ENCODE measurements at regions not wholly inside any gene's neighbourhood (a gene's known extent, or its start where the extent isn't known, plus 50 kb on each side); places are given as distances from the start of the nearest gene placed in this dataset.

DNA sequence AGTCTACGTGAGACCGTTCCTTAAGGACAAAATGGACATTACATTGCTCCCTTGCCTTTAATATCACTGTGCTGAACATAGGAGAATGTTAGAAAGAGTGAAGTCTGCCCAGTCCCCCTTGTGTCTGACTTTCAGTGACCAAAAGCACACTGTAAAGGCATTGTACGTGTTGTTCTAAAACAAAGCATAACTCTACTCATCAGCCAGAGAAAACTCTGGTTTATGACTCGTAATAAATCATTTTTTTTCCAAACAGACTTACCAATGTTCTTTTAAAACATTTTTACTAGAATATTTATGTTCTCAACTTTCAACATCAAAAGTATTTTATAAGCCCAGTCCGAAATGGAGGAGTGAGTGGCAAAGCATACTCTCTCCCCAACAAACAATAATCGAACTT lies 262.5 kb downstream of the GJA1 start:
- no peak for TF ChIP-seq CTCF (IDR thresholded peaks at IDR 0.05)
- no peak for TF ChIP-seq POLR2A (IDR thresholded peaks at IDR 0.05)

Measured in heart left ventricle (tissue), 13 donors.